ENCODE measurements at regions not wholly inside any gene's neighbourhood (a gene's known extent, or its start where the extent isn't known, plus 50 kb on each side); places are given as distances from the start of the nearest gene placed in this dataset.

DNA sequence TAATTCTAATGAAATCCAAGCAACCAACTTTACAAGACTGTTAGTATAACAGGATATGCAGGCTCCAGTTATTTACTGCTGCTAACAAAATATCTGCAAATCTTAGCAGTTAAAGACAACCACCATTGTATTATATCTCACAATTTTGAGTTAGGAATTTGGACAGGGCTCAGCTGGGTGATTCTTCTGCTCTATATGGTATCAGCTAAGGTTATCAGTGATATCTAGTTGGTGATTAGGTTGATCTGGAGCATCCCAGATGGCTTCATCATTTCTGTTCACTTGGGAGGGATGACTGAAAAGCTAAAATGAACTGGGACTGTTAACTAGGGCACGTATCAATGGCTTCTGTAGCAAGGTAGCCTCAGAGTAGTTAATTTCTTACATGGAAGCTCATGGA is 105.7 kb downstream of the MBL2 start:
- TF ChIP-seq, protein P1, sequence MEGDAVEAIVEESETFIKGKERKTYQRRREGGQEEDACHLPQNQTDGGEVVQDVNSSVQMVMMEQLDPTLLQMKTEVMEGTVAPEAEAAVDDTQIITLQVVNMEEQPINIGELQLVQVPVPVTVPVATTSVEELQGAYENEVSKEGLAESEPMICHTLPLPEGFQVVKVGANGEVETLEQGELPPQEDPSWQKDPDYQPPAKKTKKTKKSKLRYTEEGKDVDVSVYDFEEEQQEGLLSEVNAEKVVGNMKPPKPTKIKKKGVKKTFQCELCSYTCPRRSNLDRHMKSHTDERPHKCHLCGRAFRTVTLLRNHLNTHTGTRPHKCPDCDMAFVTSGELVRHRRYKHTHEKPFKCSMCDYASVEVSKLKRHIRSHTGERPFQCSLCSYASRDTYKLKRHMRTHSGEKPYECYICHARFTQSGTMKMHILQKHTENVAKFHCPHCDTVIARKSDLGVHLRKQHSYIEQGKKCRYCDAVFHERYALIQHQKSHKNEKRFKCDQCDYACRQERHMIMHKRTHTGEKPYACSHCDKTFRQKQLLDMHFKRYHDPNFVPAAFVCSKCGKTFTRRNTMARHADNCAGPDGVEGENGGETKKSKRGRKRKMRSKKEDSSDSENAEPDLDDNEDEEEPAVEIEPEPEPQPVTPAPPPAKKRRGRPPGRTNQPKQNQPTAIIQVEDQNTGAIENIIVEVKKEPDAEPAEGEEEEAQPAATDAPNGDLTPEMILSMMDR (optimal IDR thresholded peaks at IDR 0.05 in 1 of 3, IDR thresholded peaks at IDR 0.05 in 1 of 3, conservative IDR thresholded peaks at IDR 0.05 in 1 of 3; ENCODE audit: extremely low read depth in 1 of 3, insufficient read depth in 2 of 3, low read length in 3 of 3) = no peak
- no peak for TF ChIP-seq EZH2 (IDR thresholded peaks at IDR 0.05; ENCODE audit: low read length)
- Histone ChIP-seq H3K4me3 (ENCODE audit: control insufficient read depth in 2 of 3, extremely low read depth in 1 of 3, insufficient read depth in 2 of 3, low read depth in 1 of 3, low read length in 3 of 3) (no peak overlapping the region), H3K9me3 (ENCODE audit: control insufficient read depth, low read depth, low read length) (peaks cover 3% of the 10 kb centered on the region), H3K27ac (ENCODE audit: control insufficient read depth, insufficient read depth, low read length) (no peak overlapping the region), H3K27me3 (ENCODE audit: control insufficient read depth, extremely low read depth, insufficient read depth, low read length) (no peaks in the 10 kb centered on the region), H3K9ac (ENCODE audit: control insufficient read depth, extremely low read depth, insufficient read depth, low read length) (no peak overlapping the region), H2AFZ (ENCODE audit: control insufficient read depth, low read length) (no peak overlapping the region), H4K20me1 (ENCODE audit: control insufficient read depth, extremely low read depth, insufficient read depth, low read length) (no peaks in the 10 kb centered on the region), H3K9me1 (ENCODE audit: control insufficient read depth, extremely low read depth, insufficient read depth, low read length) (no peaks in the 10 kb centered on the region), H3K4me2 (ENCODE audit: control insufficient read depth, extremely low read depth, insufficient read depth, low read depth, low read length) (no peak overlapping the region), H3K79me2 (ENCODE audit: control insufficient read depth, insufficient read depth, low read length) (no peaks in the 10 kb centered on the region), H3K36me3 (ENCODE audit: control insufficient read depth in 2 of 2, extremely low read depth in 1 of 2, insufficient read depth in 2 of 2, low read length in 2 of 2) (no peaks in the 10 kb centered on the region), H3K4me1 (ENCODE audit: control insufficient read depth, extremely low read depth, insufficient read depth, low read length) (no peaks in the 10 kb centered on the region)
- dilution Hi-C loops (cut with MboI; ENCODE audit: extremely low pct_ligation_motif_present, low sequenced_read_pairs) = no loop called here
- no peak for FAIRE-seq
- DNase-seq (ENCODE audit: low read depth, low spot score) = no peak

DNA sequence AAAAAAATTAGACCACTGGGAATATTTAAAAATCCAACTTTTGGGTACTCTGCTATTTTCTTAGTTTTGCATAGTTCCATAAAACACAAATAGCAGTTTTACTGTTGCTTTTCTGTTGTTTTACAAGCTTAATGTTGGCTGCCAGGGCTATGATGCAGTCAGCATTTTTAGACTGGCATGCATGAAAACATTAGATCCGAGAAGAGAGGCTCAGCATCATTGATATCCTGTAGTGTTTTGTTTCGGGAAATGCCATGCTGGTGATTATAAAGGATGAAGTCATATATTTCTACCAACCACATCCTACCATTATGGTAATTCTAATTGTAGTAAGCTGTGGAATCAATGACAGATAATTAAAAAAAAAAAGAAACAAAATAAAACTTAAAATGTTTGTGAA is 104.6 kb downstream of the MBL2 start:
- no peaks in the 10 kb centered on the region for H3K4me1 ChIP-seq (ENCODE audit: control insufficient read depth, extremely low read depth, insufficient read depth, low read length)
- H3K27ac ChIP-seq (ENCODE audit: control insufficient read depth, insufficient read depth, low read length) = no peak overlapping the region
- no peak overlapping the region for H3K4me2 ChIP-seq (ENCODE audit: control insufficient read depth, extremely low read depth, insufficient read depth, low read depth, low read length)
- H3K27me3 ChIP-seq (ENCODE audit: control insufficient read depth, extremely low read depth, insufficient read depth, low read length) = no peaks in the 10 kb centered on the region
- H3K9ac ChIP-seq (ENCODE audit: control insufficient read depth, extremely low read depth, insufficient read depth, low read length) = no peak overlapping the region
- TF ChIP-seq, protein P1 (optimal IDR thresholded peaks at IDR 0.05 in 1 of 3, IDR thresholded peaks at IDR 0.05 in 1 of 3, conservative IDR thresholded peaks at IDR 0.05 in 1 of 3; ENCODE audit: extremely low read depth in 1 of 3, insufficient read depth in 2 of 3, low read length in 3 of 3) = no peak
- no peak for TF ChIP-seq EZH2 (IDR thresholded peaks at IDR 0.05; ENCODE audit: low read length)
- no peaks in the 10 kb centered on the region for H4K20me1 ChIP-seq (ENCODE audit: control insufficient read depth, extremely low read depth, insufficient read depth, low read length)
- DNase-seq (ENCODE audit: low read depth, low spot score) (no peak), FAIRE-seq (no peak)
- no peaks in the 10 kb centered on the region for H3K36me3 ChIP-seq (ENCODE audit: control insufficient read depth in 2 of 2, extremely low read depth in 1 of 2, insufficient read depth in 2 of 2, low read length in 2 of 2)
- peaks cover 3% of the 10 kb centered on the region for H3K9me3 ChIP-seq (ENCODE audit: control insufficient read depth, low read depth, low read length)
- H3K9me1 ChIP-seq (ENCODE audit: control insufficient read depth, extremely low read depth, insufficient read depth, low read length) = no peaks in the 10 kb centered on the region
- H3K4me3 ChIP-seq (ENCODE audit: control insufficient read depth in 2 of 3, extremely low read depth in 1 of 3, insufficient read depth in 2 of 3, low read depth in 1 of 3, low read length in 3 of 3) = no peak overlapping the region
- no peak overlapping the region for H2AFZ ChIP-seq (ENCODE audit: control insufficient read depth, low read length)
- dilution Hi-C loops (cut with MboI; ENCODE audit: extremely low pct_ligation_motif_present, low sequenced_read_pairs) = no loop called here
- no peaks in the 10 kb centered on the region for H3K79me2 ChIP-seq (ENCODE audit: control insufficient read depth, insufficient read depth, low read length)

All from keratinocyte (primary cell).